ENCODE measurements at regions not wholly inside any gene's neighbourhood (a gene's known extent, or its start where the extent isn't known, plus 50 kb on each side); places are given as distances from the start of the nearest gene placed in this dataset.

- no peak for DNase-seq (ENCODE audit: low spot score)
Measured at GRCh38 chr4:127538016-127538415, 94.7 kb upstream of the INTU start.

- no peak for DNase-seq (ENCODE audit: low spot score)
Measured at GRCh38 chr4:127540497-127541025, 92.2 kb upstream of the INTU start.

GRCh38 chr4:127545271-127545670, 87.5 kb upstream of the INTU start:
- DNase-seq (ENCODE audit: low spot score), result no peak

DNA sequence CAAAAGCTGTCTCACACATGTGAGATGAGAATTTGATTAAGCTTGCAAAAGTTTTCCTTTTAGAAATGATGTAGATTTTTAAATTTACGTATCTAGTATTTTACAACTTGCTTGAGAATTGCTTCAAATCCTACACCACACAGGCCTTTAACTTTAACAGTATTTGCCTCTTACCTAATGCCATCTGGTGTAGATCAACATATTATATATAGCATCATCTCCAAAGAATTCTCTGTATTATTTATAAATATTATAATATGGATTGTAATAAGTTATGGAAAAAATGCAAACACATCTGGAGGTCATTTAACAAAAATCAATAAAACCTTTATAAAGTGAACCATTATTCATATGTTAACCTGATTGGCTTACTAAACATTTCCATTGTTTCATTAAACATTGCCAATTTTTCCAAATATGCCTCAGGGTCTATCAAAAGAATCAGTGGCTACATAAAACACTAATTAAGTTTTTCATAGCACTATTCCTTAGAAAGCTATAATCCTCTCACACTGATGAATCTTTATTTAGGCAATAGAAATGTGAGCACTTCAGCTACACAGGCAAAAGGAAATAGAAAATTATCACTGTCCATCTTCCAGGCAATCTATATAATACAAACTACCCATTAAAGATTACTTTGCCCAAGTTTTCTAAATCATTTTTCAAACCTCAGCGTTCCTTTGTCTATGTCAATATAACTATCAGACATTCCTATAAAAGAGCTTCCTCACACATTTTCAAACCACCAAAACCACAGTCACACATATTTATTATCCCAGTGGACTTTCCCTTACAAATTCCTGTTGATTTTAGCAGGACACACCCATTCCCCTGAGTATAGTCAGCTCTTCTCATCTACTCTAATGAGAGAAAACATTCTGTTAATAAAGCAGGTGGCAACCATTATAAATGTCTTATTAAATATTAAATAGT, 83.5 kb upstream of the INTU start:
- no peak for DNase-seq (ENCODE audit: low spot score)

GRCh38 chr4:127555106-127555505, 77.7 kb upstream of the INTU start:
- DNase-seq (ENCODE audit: low spot score), result no peak

- no peak for DNase-seq (ENCODE audit: low spot score)
Measured at GRCh38 chr4:127558088-127558487, 74.7 kb upstream of the INTU start.

DNA sequence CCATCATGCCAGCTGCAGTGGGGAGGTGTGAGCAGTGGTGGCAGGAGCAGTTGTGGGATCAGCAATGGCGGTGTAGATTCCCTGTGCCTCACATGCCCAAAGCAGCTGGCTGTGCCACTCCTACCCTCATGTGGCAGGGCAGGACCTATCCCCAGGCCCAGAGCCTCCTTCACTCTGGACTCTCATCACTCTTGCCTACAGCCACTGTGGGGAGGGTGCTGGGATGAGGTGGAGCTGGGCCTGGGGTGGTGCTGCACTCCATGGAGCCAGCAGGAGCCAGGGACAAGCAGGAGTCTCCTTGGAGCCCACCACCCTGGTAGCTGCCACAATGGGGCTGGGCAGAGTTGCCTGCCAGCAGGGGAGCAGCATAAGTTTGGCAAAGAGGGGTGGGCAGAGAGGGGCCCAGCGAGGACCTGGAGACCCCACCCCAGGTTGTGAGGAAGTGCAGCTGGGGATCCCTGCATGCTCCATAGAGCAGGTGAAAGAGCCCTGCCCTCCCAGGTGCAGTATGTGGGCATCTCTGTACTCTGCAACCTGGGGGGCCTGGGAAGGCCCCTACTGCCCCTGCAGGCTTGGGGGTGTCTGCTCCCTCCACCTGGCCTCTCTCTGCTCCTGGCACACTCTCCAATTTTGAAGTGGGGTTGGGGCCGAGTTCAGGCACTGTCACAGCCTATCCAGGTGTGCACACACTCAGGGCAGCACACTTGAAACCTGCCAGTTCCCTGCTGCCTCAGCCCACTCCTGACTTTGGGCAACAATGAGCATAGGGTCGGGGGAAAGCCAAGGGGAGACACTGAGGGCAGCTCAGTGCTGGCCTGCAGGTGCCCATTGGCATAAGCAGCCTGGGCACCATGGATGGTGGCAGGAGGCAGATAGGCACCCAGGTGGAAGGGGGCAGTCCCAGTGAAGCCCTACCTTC, 74.0 kb upstream of the INTU start:
- DNase-seq (ENCODE audit: low spot score), result no peak

DNA sequence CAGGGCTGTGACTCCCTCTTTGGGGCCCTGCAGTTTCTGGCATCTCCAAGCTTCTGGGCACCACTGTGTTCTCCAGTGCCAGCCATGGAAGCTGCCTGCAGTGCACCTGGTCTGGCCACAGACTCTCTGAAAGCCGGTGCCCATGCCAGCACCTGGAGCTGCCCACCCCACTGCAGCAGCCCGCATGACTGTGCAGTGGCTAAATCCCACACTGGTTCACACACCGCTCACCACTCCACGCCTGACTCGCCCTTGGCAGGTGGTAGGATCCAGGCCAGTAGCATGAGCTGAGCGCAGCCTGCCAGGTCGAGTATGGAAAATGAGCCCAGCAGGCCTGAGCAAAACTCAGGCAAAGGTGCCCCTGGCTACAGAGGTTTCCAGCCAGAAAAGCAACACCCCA, 72.8 kb upstream of the INTU start:
- no peak for DNase-seq (ENCODE audit: low spot score)

DNA sequence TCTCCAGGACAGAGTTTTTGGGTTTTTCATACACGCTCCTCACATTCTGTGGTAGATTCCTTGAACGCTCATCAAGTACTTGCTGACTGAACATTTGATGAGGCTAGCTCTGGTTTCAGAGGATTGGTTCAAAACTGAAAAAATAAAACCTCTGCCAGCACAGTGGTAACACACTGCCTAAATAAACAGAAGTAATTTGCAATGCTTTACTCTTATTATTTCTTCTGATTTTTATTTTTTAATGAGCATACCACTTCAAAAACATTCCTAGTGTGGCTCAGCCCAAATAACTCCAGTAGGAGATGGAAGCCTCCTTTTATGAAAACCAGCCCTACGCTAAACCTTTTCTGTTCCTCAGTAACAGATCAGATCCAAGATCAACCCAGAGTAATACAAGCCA, 72.0 kb upstream of the INTU start:
- DNase-seq (ENCODE audit: low spot score), result no peak

GRCh38 chr4:127574643-127575042, 58.1 kb upstream of the INTU start:
- DNase-seq (ENCODE audit: low spot score), result no peak

- no peak for DNase-seq (ENCODE audit: low spot score)
Measured at GRCh38 chr4:127575888-127576287, 56.9 kb upstream of the INTU start.

GRCh38 chr4:127578491-127578890, 54.3 kb upstream of the INTU start:
- DNase-seq (ENCODE audit: low spot score), result no peak

- no peak for DNase-seq (ENCODE audit: low spot score)
Measured at GRCh38 chr4:127578967-127579366, 53.8 kb upstream of the INTU start.

DNA sequence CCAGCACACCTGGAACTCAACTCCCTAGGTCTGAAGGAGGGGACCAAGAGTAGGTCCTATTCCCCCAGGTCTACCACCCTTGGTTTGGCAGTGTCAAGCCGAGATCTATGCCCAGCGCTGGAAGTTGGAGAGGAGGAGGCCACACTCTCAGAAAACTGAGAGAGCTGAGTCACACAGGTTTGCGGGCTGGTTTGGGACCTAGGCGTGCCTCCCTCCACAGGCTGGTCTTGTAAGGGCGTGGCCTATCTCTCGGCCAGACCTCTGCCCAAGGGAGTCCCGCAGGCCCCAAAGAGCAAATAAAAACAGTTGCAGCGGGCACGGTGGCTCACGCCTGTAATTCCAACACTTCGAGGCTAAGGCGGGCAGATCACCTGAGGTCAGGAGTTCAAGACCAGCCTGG, 52.9 kb upstream of the INTU start:
- no peak for DNase-seq (ENCODE audit: low spot score)

- DNase-seq (ENCODE audit: low spot score), result no peak
Measured at GRCh38 chr4:127580300-127580699, 52.5 kb upstream of the INTU start.

DNA sequence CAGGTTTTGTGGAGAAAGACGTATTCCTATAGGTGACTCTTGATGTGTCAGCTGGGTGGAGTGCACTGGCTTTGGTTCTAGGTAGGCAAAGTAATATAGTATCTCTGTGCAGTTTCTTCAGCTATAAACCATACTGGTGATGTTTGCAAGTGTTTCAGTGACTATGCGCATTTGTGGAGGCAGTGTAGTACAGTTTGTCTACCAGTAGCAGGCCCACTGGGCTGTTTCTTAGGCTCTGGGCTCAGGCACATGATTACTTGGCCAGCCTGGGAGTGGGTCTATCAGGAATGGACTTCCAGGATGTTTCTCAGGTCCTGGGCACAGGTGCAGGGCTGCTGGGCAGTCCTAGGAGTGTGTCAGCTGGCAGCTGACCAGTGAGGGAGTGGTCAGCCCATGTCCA, 51.9 kb upstream of the INTU start:
- DNase-seq (ENCODE audit: low spot score), result no peak

Measured in RKO (cell line).